ENCODE measurements at regions not wholly inside any gene's neighbourhood (a gene's known extent, or its start where the extent isn't known, plus 50 kb on each side); places are given as distances from the start of the nearest gene placed in this dataset.

DNA sequence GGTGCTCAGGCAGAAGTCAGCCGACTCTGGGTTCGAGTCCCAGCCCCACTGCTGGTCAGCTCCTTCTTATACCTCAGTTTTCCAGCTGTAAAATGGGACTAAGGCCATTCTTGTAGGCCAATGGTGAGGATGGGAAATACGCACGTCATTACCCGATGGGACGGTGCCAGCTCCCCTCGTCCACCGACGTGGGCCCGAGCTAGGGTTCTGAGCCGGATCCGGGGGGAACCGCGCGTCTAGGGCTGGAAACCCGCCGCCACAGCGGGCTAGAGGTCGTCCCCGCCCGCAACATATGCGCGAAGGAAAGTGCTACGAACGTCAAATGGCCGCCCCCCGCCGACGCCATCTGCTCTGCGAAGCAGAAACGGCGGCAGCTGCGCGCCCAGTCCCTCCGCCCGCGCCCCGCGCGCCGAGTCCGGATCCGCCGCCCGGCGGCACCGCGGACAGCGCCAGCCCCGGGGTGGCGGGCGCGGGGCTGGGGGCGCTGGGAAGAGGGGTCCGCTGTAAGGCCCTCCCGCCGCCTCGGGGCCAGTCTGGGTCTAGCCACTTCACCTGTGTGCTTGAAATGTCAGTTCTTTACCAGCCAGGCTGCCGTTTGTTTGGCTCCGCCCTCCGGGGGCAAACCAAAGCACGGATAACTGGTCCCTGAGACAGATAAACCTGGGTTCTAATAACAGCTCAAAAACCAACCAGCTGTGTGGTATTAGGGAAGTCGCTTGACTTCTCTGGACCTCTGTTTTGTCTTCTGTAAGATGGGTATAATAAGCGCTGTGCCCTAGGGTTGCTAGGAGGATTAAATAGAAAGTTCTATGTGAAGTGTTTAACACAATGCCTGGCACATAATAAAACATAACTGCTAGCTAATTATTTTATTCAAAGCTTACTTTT, 103.5 kb upstream of the RCN1 start:
- TF ChIP-seq, protein P1, sequence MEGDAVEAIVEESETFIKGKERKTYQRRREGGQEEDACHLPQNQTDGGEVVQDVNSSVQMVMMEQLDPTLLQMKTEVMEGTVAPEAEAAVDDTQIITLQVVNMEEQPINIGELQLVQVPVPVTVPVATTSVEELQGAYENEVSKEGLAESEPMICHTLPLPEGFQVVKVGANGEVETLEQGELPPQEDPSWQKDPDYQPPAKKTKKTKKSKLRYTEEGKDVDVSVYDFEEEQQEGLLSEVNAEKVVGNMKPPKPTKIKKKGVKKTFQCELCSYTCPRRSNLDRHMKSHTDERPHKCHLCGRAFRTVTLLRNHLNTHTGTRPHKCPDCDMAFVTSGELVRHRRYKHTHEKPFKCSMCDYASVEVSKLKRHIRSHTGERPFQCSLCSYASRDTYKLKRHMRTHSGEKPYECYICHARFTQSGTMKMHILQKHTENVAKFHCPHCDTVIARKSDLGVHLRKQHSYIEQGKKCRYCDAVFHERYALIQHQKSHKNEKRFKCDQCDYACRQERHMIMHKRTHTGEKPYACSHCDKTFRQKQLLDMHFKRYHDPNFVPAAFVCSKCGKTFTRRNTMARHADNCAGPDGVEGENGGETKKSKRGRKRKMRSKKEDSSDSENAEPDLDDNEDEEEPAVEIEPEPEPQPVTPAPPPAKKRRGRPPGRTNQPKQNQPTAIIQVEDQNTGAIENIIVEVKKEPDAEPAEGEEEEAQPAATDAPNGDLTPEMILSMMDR (IDR thresholded peaks at IDR 0.05): no peak
- TF ChIP-seq POLR2A (IDR thresholded peaks at IDR 0.05): no peak

Measured in Peyer's patch (tissue), 4 donors.